Activated T-helper 17 cell treated with anti-CD3 and anti-CD28 coated beads, Interleukin-2, amount 50 U/mL, for 72 hours (primary cell): ENCODE measurements at regions not wholly inside any gene's neighbourhood (a gene's known extent, or its start where the extent isn't known, plus 50 kb on each side); places are given as distances from the start of the nearest gene placed in this dataset.

ENCODE experiments used
- ATAC-seq: fragments of 150-1000 bp; cut with Tn5 transposase; replicated peaks from 2 replicates; pipeline ENCODE4 v1.10.0; 2021; ENCODE audit warnings: mild to moderate bottlenecking, moderate library complexity
- H3K27ac Mint-ChIP-seq: one replicate; pipeline ENCODE4 v1.8.0; 2022; ENCODE audit warnings: mixed read lengths
- H3K27me3 Mint-ChIP-seq: one replicate; pipeline ENCODE4 v1.8.0; 2022; ENCODE audit warnings: mixed read lengths
- H3K36me3 Mint-ChIP-seq: one replicate; pipeline ENCODE4 v1.8.0; 2022; ENCODE audit warnings: low read depth, mild to moderate bottlenecking, mixed read lengths
- H3K4me1 Mint-ChIP-seq: one replicate; pipeline ENCODE4 v1.8.0; 2022; ENCODE audit warnings: mixed read lengths
- H3K4me3 Mint-ChIP-seq: one replicate; pipeline ENCODE4 v1.8.0; 2022; ENCODE audit warnings: mild to moderate bottlenecking, mixed read lengths
- H3K9me3 Mint-ChIP-seq: one replicate; pipeline ENCODE4 v1.8.0; 2022; ENCODE audit warnings: mixed read lengths

- peaks cover 7% of the 10 kb centered on the region for H3K27me3 Mint-ChIP-seq
- H3K9me3 Mint-ChIP-seq = peaks cover 3% of the 10 kb centered on the region
- no peaks in the 10 kb centered on the region for H3K4me1 Mint-ChIP-seq
- no peak for ATAC-seq
- no peaks in the 10 kb centered on the region for H3K36me3 Mint-ChIP-seq
- H3K27ac Mint-ChIP-seq = no peak overlapping the region
- no peak overlapping the region for H3K4me3 Mint-ChIP-seq
These were observed 223.1 kb downstream of the REEP3 start for GRCh38 chr10:63744060-63744941.

GRCh38 chr10:63749915-63750314, 228.7 kb downstream of the REEP3 start:
- H3K9me3 Mint-ChIP-seq = no peaks in the 10 kb centered on the region
- H3K36me3 Mint-ChIP-seq = no peaks in the 10 kb centered on the region
- H3K27me3 Mint-ChIP-seq = peaks cover 3% of the 10 kb centered on the region
- ATAC-seq = no peak
- no peak overlapping the region for H3K4me3 Mint-ChIP-seq
- H3K4me1 Mint-ChIP-seq = no peaks in the 10 kb centered on the region
- H3K27ac Mint-ChIP-seq = no peak overlapping the region

- Mint-ChIP-seq H3K9me3 (no peaks in the 10 kb centered on the region), H3K4me3 (no peak overlapping the region), H3K4me1 (no peaks in the 10 kb centered on the region), H3K27ac (no peak overlapping the region), H3K27me3 (peaks cover 5% of the 10 kb centered on the region), H3K36me3 (no peaks in the 10 kb centered on the region)
- no peak for ATAC-seq
These were observed 230.6 kb downstream of the REEP3 start for GRCh38 chr10:63751836-63752235.

- no peaks in the 10 kb centered on the region for H3K4me1 Mint-ChIP-seq
- ATAC-seq = no peak
- peaks cover 5% of the 10 kb centered on the region for H3K27me3 Mint-ChIP-seq
- H3K4me3 Mint-ChIP-seq = no peak overlapping the region
- H3K27ac Mint-ChIP-seq = no peak overlapping the region
- no peaks in the 10 kb centered on the region for H3K9me3 Mint-ChIP-seq
- H3K36me3 Mint-ChIP-seq = no peaks in the 10 kb centered on the region
These were observed 231.1 kb downstream of the REEP3 start for GRCh38 chr10:63752318-63752717.

- no peak for ATAC-seq
- Mint-ChIP-seq H3K9me3 (no peaks in the 10 kb centered on the region), H3K4me3 (no peak overlapping the region), H3K36me3 (no peaks in the 10 kb centered on the region), H3K27me3 (peaks cover 12% of the 10 kb centered on the region), H3K27ac (no peak overlapping the region), H3K4me1 (no peaks in the 10 kb centered on the region)
These were observed 232.6 kb downstream of the REEP3 start for GRCh38 chr10:63753808-63754207.

- H3K4me1 Mint-ChIP-seq = no peaks in the 10 kb centered on the region
- H3K36me3 Mint-ChIP-seq = no peaks in the 10 kb centered on the region
- no peak for ATAC-seq
- no peak overlapping the region for H3K27ac Mint-ChIP-seq
- no peak overlapping the region for H3K4me3 Mint-ChIP-seq
- peaks cover 22% of the 10 kb centered on the region for H3K27me3 Mint-ChIP-seq
- H3K9me3 Mint-ChIP-seq = no peaks in the 10 kb centered on the region
These were observed 234.2 kb downstream of the REEP3 start for GRCh38 chr10:63755441-63755840.

GRCh38 chr10:63757067-63757466, 235.9 kb downstream of the REEP3 start:
- Mint-ChIP-seq H3K27me3 (peaks cover 23% of the 10 kb centered on the region), H3K4me3 (no peak overlapping the region), H3K4me1 (no peaks in the 10 kb centered on the region), H3K36me3 (no peaks in the 10 kb centered on the region), H3K27ac (no peak overlapping the region), H3K9me3 (no peaks in the 10 kb centered on the region)
- no peak for ATAC-seq

GRCh38 chr10:63758080-63758479, 236.9 kb downstream of the REEP3 start:
- no peak overlapping the region for H3K4me3 Mint-ChIP-seq
- H3K9me3 Mint-ChIP-seq = no peaks in the 10 kb centered on the region
- H3K27me3 Mint-ChIP-seq = peaks cover 23% of the 10 kb centered on the region
- H3K4me1 Mint-ChIP-seq = no peaks in the 10 kb centered on the region
- no peak overlapping the region for H3K27ac Mint-ChIP-seq
- ATAC-seq = no peak
- H3K36me3 Mint-ChIP-seq = no peaks in the 10 kb centered on the region

GRCh38 chr10:63759335-63759734, 238.1 kb downstream of the REEP3 start:
- ATAC-seq = no peak

GRCh38 chr10:63760034-63760707, 239.0 kb downstream of the REEP3 start:
- H3K27me3 Mint-ChIP-seq = peaks cover 17% of the 10 kb centered on the region
- no peaks in the 10 kb centered on the region for H3K36me3 Mint-ChIP-seq
- H3K4me3 Mint-ChIP-seq = no peak overlapping the region
- no peaks in the 10 kb centered on the region for H3K4me1 Mint-ChIP-seq
- ATAC-seq = no peak
- no peak overlapping the region for H3K27ac Mint-ChIP-seq
- no peaks in the 10 kb centered on the region for H3K9me3 Mint-ChIP-seq

More at GRCh38 chr10:63759335-63759734, 238.1 kb downstream of the REEP3 start:
- Mint-ChIP-seq H3K36me3 (no peaks in the 10 kb centered on the region), H3K4me1 (no peaks in the 10 kb centered on the region), H3K9me3 (no peaks in the 10 kb centered on the region), H3K4me3 (no peak overlapping the region), H3K27ac (no peak overlapping the region), H3K27me3 (peaks cover 20% of the 10 kb centered on the region)

- Mint-ChIP-seq H3K27me3 (peaks cover 17% of the 10 kb centered on the region), H3K36me3 (no peaks in the 10 kb centered on the region), H3K27ac (no peak overlapping the region), H3K4me3 (no peak overlapping the region), H3K9me3 (no peaks in the 10 kb centered on the region), H3K4me1 (no peaks in the 10 kb centered on the region)
- no peak for ATAC-seq
These were observed 239.5 kb downstream of the REEP3 start for GRCh38 chr10:63760708-63761047.

- no peaks in the 10 kb centered on the region for H3K9me3 Mint-ChIP-seq
These were observed 240.0 kb downstream of the REEP3 start for GRCh38 chr10:63761243-63761642.

GRCh38 chr10:63763744-63764143, 242.5 kb downstream of the REEP3 start:
- Mint-ChIP-seq H3K27ac (no peak overlapping the region), H3K27me3 (peaks cover 11% of the 10 kb centered on the region), H3K9me3 (no peaks in the 10 kb centered on the region), H3K4me3 (no peak overlapping the region), H3K36me3 (no peaks in the 10 kb centered on the region), H3K4me1 (no peaks in the 10 kb centered on the region)
- ATAC-seq = no peak

More at GRCh38 chr10:63761243-63761642, 240.0 kb downstream of the REEP3 start:
- H3K36me3 Mint-ChIP-seq = no peaks in the 10 kb centered on the region
- peaks cover 17% of the 10 kb centered on the region for H3K27me3 Mint-ChIP-seq
- no peaks in the 10 kb centered on the region for H3K4me1 Mint-ChIP-seq
- H3K4me3 Mint-ChIP-seq = no peak overlapping the region
- no peak overlapping the region for H3K27ac Mint-ChIP-seq
- ATAC-seq = no peak

- no peak overlapping the region for H3K4me3 Mint-ChIP-seq
- no peak for ATAC-seq
- H3K27me3 Mint-ChIP-seq = peaks cover 3% of the 10 kb centered on the region
- no peak overlapping the region for H3K27ac Mint-ChIP-seq
- H3K9me3 Mint-ChIP-seq = no peaks in the 10 kb centered on the region
- H3K4me1 Mint-ChIP-seq = no peaks in the 10 kb centered on the region
- no peaks in the 10 kb centered on the region for H3K36me3 Mint-ChIP-seq
These were observed 243.9 kb downstream of the REEP3 start for GRCh38 chr10:63765126-63765525.

- Mint-ChIP-seq H3K4me3 (no peak overlapping the region), H3K4me1 (no peaks in the 10 kb centered on the region), H3K27ac (no peak overlapping the region), H3K36me3 (no peaks in the 10 kb centered on the region), H3K27me3 (no peaks in the 10 kb centered on the region), H3K9me3 (no peaks in the 10 kb centered on the region)
- no peak for ATAC-seq
These were observed 245.5 kb downstream of the REEP3 start for GRCh38 chr10:63766745-63767137.
